Erythroblast (primary cell): ENCODE measurements at regions not wholly inside any gene's neighbourhood (a gene's known extent, or its start where the extent isn't known, plus 50 kb on each side); places are given as distances from the start of the nearest gene placed in this dataset.
"Not testable (repeated sequence)": the region's sequence is repeated elsewhere in the genome, so short reads cannot be mapped to it uniquely, and the experiment has no call there.

Source experiments
- DNase-seq, 2 experiments: peaks; one replicate each; lab custom pipeline; 2025; lab: John Stamatoyannopoulos, UW
- GATA1 ChIP-seq: IDR thresholded peaks from 2 replicates; pipeline ENCODE4 v1.6.1; 2011; ENCODE audit warnings: low read depth, mild to moderate bottlenecking, control low read depth, low read length, moderate library complexity
- POLR2A ChIP-seq: IDR thresholded peaks from 2 replicates; pipeline ENCODE4 v1.6.1; 2011; ENCODE audit warnings: mild to moderate bottlenecking, low read length

DNA sequence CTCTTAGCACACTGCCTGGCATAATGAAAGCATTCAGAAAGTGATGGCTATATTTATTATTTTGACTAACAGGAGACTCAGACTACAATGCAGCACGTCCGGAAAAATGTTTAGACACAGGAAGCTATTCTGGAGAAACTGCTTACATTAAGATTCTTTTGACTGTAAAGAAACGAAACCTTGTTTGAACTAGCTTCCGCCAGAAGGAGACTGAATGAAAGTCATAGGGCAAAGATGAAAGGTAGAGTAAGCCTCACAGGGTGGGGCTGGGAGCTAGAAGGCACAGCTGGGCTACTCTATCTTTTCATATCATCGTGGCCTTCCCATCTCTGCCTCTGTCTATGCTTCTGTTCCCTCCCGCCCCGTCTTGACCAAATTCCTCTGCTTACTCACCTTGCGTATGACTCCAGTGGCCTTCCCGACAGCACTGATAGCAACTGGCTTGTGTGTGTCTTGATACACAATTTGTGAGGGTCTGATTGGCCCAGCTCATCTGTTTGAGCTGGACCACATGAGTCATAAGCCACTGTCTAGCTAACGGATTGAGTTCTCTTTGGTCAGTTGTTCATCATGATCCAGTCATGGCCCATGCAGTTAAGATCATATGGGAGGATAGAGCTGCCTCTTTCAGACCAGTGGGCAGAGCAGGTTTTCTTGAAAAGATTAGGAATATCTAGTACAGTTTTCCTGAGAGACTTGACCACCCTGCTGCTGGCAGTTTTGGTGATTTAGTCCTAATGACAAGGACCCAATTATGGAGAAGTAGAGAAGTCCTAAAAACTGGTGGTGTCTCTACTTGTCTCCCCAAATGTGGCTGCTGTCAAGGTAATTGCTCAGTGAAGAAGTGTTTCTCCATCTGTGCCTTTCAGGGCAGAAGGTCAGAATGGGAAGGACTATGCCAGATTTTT lies 151.5 kb upstream of the SLC38A2 start:
- TF ChIP-seq GATA1 (no peak), POLR2A (no peak)

GRCh38 chr12:46523446-46523845 lies 150.9 kb upstream of the SLC38A2 start:
- no peak for DNase-seq
- TF ChIP-seq GATA1, result no peak
- TF ChIP-seq POLR2A, result no peak

More for the DNA sequence above, 151.5 kb upstream of the SLC38A2 start:
- DNase-seq, result peak in 1 of 2 experiments; percentile 16

DNA sequence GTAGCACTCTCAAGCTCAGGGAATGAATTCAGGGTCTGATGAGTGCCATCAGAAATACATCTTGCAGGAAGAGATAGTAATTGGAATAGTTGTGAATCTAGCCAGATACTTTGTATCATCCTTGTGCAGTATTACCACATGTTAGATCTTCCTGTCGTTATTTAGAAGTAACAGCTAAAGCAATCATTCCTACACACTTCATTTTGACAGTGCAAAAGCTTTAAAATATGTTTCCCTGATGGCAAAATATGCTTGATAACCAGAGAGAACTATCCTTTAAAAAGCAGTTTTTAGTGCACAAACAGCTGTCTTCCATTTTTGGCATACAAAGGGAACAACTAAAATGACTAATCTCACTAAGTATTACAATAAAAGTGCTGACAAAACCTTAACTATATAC lies 149.5 kb upstream of the SLC38A2 start:
- TF ChIP-seq POLR2A (no peak), GATA1 (no peak)
- DNase-seq, result no peak

GRCh38 chr12:46521145-46521544 lies 148.6 kb upstream of the SLC38A2 start:
- no peak for DNase-seq
- TF ChIP-seq GATA1 (no peak), POLR2A (no peak)

GRCh38 chr12:46519407-46519806 lies 146.8 kb upstream of the SLC38A2 start:
- DNase-seq, result no peak
- no peak for TF ChIP-seq GATA1
- no peak for TF ChIP-seq POLR2A

- TF ChIP-seq POLR2A (no peak), GATA1 (no peak)
- no peak for DNase-seq
These were observed 146.2 kb upstream of the SLC38A2 start for GRCh38 chr12:46518729-46519128.

- no peak for DNase-seq
- no peak for TF ChIP-seq POLR2A
- TF ChIP-seq GATA1, result no peak
These were observed 145.6 kb upstream of the SLC38A2 start for GRCh38 chr12:46518169-46518568.

- no peak for DNase-seq
- TF ChIP-seq POLR2A, result no peak
- no peak for TF ChIP-seq GATA1
These were observed 145.0 kb upstream of the SLC38A2 start for GRCh38 chr12:46517579-46517962.

- no peak for DNase-seq
- TF ChIP-seq GATA1 (no peak), POLR2A (no peak)
These were observed 144.5 kb upstream of the SLC38A2 start for GRCh38 chr12:46516933-46517578.

DNA sequence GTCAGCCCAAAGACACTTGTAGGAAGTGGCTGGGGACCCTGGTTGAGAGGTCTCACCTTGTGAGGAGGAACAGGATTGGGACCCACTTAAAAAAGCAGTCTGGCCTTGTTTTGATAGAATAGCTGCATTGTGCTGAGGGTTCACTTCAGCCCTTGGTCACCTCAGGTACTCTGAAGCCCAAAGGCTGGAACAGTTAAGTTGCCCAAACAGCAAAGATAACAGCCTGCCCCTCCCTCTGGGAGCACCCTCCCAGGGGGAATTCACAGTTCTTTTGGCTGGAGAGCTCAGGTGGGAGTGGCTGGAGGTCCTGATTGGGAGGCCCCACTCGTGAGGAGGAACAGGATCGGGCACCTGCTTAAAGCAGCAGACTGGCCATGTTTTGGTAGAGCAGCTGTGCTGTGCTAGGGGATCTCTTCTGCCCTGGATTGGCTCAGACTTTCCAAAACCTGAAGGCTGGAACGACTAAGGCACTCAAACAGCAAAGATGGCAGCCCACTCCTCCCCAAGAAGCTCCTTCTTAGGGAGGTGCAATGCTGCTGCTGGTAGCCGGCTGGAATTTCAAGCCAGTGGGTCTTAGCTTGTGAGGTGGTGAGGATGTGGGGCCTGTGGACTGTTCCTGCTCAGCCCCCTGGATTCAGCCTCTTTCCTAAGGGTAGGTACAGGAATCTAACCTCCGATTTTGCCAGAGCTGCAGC lies 143.8 kb upstream of the SLC38A2 start:
- no peak for DNase-seq
- TF ChIP-seq POLR2A (no peak), GATA1 (no peak)

GRCh38 chr12:46515829-46516228 lies 143.3 kb upstream of the SLC38A2 start:
- TF ChIP-seq POLR2A (no peak), GATA1 (no peak)

GRCh38 chr12:46514886-46515285 lies 142.3 kb upstream of the SLC38A2 start:
- TF ChIP-seq GATA1 (no peak), POLR2A (no peak)
- no peak for DNase-seq

More at GRCh38 chr12:46515829-46516228, 143.3 kb upstream of the SLC38A2 start:
- DNase-seq, result no peak

- DNase-seq, result not testable (repeated sequence)
These were observed 137.7 kb upstream of the SLC38A2 start for GRCh38 chr12:46510257-46510656.

DNA sequence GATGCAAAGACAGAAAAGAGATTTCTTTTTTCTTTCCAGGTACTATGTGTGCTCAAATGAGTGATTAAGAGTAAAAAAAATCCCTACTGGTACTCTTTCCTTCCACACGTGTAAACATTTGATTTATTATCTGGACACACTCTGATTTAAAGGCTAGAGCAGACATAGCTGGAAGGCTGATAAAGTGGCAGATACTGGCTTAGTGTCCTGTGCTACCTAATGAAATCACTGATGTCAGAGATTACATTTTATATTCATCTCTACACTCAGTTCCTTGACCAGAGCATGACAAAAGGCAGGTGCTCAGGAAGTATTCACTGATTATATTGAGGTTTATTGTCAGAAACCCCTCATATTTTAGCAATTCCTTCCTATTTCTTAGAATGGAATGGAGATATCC lies 136.6 kb upstream of the SLC38A2 start:
- TF ChIP-seq POLR2A, result no peak
- TF ChIP-seq GATA1, result no peak
- no peak for DNase-seq

GRCh38 chr12:46508651-46509050 lies 136.1 kb upstream of the SLC38A2 start:
- TF ChIP-seq GATA1 (no peak), POLR2A (no peak)
- DNase-seq, result no peak
